Tibial nerve (tissue), 4 donors: ENCODE measurements at regions not wholly inside any gene's neighbourhood (a gene's known extent, or its start where the extent isn't known, plus 50 kb on each side); places are given as distances from the start of the nearest gene placed in this dataset.

Experiments used
- CTCF ChIP-seq, 5 experiments: fragments of 200-600 bp in 3 of 5; fragments of 450-650 bp in 2 of 5; sonication (generic) in 3 of 5; IDR thresholded peaks; one replicate each; pipeline ENCODE4 v1.5.1; 2016 to 2019; ENCODE audit warnings: antibody characterized with exemption in 5 of 5, mild to moderate bottlenecking in 3 of 5, moderate library complexity in 2 of 5
- EP300 ChIP-seq, 2 donors: sonication (generic); formaldehyde crosslinking; IDR thresholded peaks; one replicate each; pipeline ENCODE4 v1.6.1; 2017; ENCODE audit warnings: antibody characterized with exemption in 2 of 2, mild to moderate bottlenecking in 1 of 2
- POLR2A ChIP-seq, 2 donors: fragments of 450-650 bp; IDR thresholded peaks; one replicate each; pipeline ENCODE4 v1.6.1; 2017; ENCODE audit warnings: antibody characterized with exemption in 2 of 2, mild to moderate bottlenecking in 2 of 2, moderate library complexity in 2 of 2

GRCh38 chr18:34444622-34445021, 219.9 kb upstream of the NOL4 start:
- TF ChIP-seq CTCF (IDR thresholded peaks at IDR 0.05) (no peak), POLR2A (IDR thresholded peaks at IDR 0.05) (no peak), EP300 (IDR thresholded peaks at IDR 0.05) (no peak)
